Muscle of leg (tissue), 3 donors: ENCODE measurements at regions not wholly inside any gene's neighbourhood (a gene's known extent, or its start where the extent isn't known, plus 50 kb on each side); places are given as distances from the start of the nearest gene placed in this dataset.

Experiments used
- DNase-seq: peaks from one replicate; pipeline ENCODE4 v3.0.0; 2013
- H3K27ac ChIP-seq: one replicate; pipeline ENCODE4 v1.5.1; 2013; ENCODE audit warnings: mild to moderate bottlenecking, low read length, control low read depth
- H3K27me3 ChIP-seq: one replicate; pipeline ENCODE4 v1.6.1; 2013; ENCODE audit warnings: low read length; ENCODE audit not compliant: control insufficient read depth, insufficient read depth
- H3K36me3 ChIP-seq: one replicate; pipeline ENCODE4 v1.6.1; 2013; ENCODE audit warnings: low read length; ENCODE audit not compliant: control insufficient read depth, insufficient read depth
- H3K4me1 ChIP-seq: one replicate; pipeline ENCODE4 v1.6.1; 2013; ENCODE audit warnings: low read length; ENCODE audit not compliant: control insufficient read depth, insufficient read depth
- H3K4me3 ChIP-seq: one replicate; pipeline ENCODE4 v1.5.1; 2013; ENCODE audit warnings: low read length, control low read depth
- H3K9me3 ChIP-seq: replicated peaks from 2 replicates; pipeline ENCODE4 v1.6.1; 2013; ENCODE audit warnings: low read depth, low read length; ENCODE audit not compliant: control insufficient read depth
- WGBS: methylation state at CpG from one replicate; pipeline ENCODE4 v1.1.5; 2013; ENCODE audit warnings: missing lambda C conversion rate; ENCODE audit not compliant: insufficient coverage; 5-methylcytosine and 5-hydroxymethylcytosine counted together

- Histone ChIP-seq H3K9me3 (no peaks in the 10 kb centered on the region), H3K36me3 (no peaks in the 10 kb centered on the region), H3K4me1 (peaks cover 16% of the 10 kb centered on the region), H3K4me3 (no peak overlapping the region), H3K27ac (no peak overlapping the region), H3K27me3 (peaks cover 2% of the 10 kb centered on the region)
- no peak for DNase-seq
- WGBS: no CpG with 5 or more reads among the region's 1 CpG
Measured at GRCh38 chr1:201598973-201599372, 60.0 kb downstream of the NAV1 start.

GRCh38 chr1:201599548-201599947 is 60.6 kb downstream of the NAV1 start:
- WGBS: 49% methylated on average over 2 of the region's 8 CpGs
- H3K27ac ChIP-seq: no peak overlapping the region
- peaks cover 2% of the 10 kb centered on the region for H3K27me3 ChIP-seq
- no peaks in the 10 kb centered on the region for H3K36me3 ChIP-seq
- H3K4me3 ChIP-seq: no peak overlapping the region
- DNase-seq: no peak
- no peaks in the 10 kb centered on the region for H3K9me3 ChIP-seq
- H3K4me1 ChIP-seq: peaks cover 16% of the 10 kb centered on the region

GRCh38 chr1:201602413-201603265 is 63.7 kb downstream of the NAV1 start:
- Histone ChIP-seq H3K36me3 (no peaks in the 10 kb centered on the region), H3K4me1 (peaks cover 13% of the 10 kb centered on the region), H3K27me3 (peaks cover 2% of the 10 kb centered on the region), H3K27ac (no peak overlapping the region), H3K9me3 (no peaks in the 10 kb centered on the region), H3K4me3 (no peak overlapping the region)
- WGBS: 40% methylated on average over 6 of the region's 7 CpGs
- no peak for DNase-seq

- DNase-seq: no peak
- H3K4me3 ChIP-seq: no peak overlapping the region
- H3K36me3 ChIP-seq: no peaks in the 10 kb centered on the region
- H3K27me3 ChIP-seq: peaks cover 2% of the 10 kb centered on the region
- peaks cover 9% of the 10 kb centered on the region for H3K4me1 ChIP-seq
- no peak overlapping the region for H3K27ac ChIP-seq
- no peaks in the 10 kb centered on the region for H3K9me3 ChIP-seq
- no CpG with 5 or more reads among the region's 8 CpGs for WGBS
Measured at GRCh38 chr1:201603613-201604232, 64.8 kb downstream of the NAV1 start.

- no peak for DNase-seq
- Histone ChIP-seq H3K27ac (no peak overlapping the region), H3K4me3 (no peak overlapping the region), H3K36me3 (no peaks in the 10 kb centered on the region), H3K27me3 (peaks cover 2% of the 10 kb centered on the region), H3K9me3 (no peaks in the 10 kb centered on the region), H3K4me1 (peaks cover 22% of the 10 kb centered on the region)
- WGBS: 38% methylated on average over 2 of the region's 3 CpGs
Measured at GRCh38 chr1:201605385-201606010, 66.6 kb downstream of the NAV1 start.

- Histone ChIP-seq H3K9me3 (no peaks in the 10 kb centered on the region), H3K27ac (no peak overlapping the region), H3K4me3 (no peak overlapping the region), H3K4me1 (peaks cover 23% of the 10 kb centered on the region), H3K36me3 (no peaks in the 10 kb centered on the region), H3K27me3 (peaks cover 2% of the 10 kb centered on the region)
- WGBS: 80% methylated on average over 1 of the region's 3 CpGs
- DNase-seq: no peak
Measured at GRCh38 chr1:201606096-201606495, 67.2 kb downstream of the NAV1 start.

- Histone ChIP-seq H3K4me3 (no peak overlapping the region), H3K9me3 (no peaks in the 10 kb centered on the region), H3K27ac (no peak overlapping the region), H3K36me3 (no peaks in the 10 kb centered on the region), H3K4me1 (peaks cover 23% of the 10 kb centered on the region), H3K27me3 (peaks cover 2% of the 10 kb centered on the region)
- no CpG with 5 or more reads among the region's 1 CpG for WGBS
- no peak for DNase-seq
Measured at GRCh38 chr1:201606623-201607022, 67.7 kb downstream of the NAV1 start.

- H3K36me3 ChIP-seq: no peaks in the 10 kb centered on the region
- WGBS: 28% methylated on average over 9 of the region's 11 CpGs
Measured at GRCh38 chr1:201608635-201609395, 69.9 kb downstream of the NAV1 start.

GRCh38 chr1:201609661-201610318 is 70.9 kb downstream of the NAV1 start:
- Histone ChIP-seq H3K4me3 (no peak overlapping the region), H3K36me3 (no peaks in the 10 kb centered on the region), H3K4me1 (peaks cover 29% of the 10 kb centered on the region), H3K9me3 (no peaks in the 10 kb centered on the region), H3K27me3 (no peaks in the 10 kb centered on the region), H3K27ac (no peak overlapping the region)
- WGBS: no CpG with 5 or more reads among the region's 5 CpGs
- no peak for DNase-seq

More at GRCh38 chr1:201608635-201609395, 69.9 kb downstream of the NAV1 start:
- H3K4me1 ChIP-seq: peaks cover 23% of the 10 kb centered on the region
- no peaks in the 10 kb centered on the region for H3K9me3 ChIP-seq
- H3K27me3 ChIP-seq: peaks cover 1% of the 10 kb centered on the region
- DNase-seq: peak; percentile 34
- no peak overlapping the region for H3K4me3 ChIP-seq
- no peak overlapping the region for H3K27ac ChIP-seq
